Karpas-422 (cell line): ENCODE measurements at regions not wholly inside any gene's neighbourhood (a gene's known extent, or its start where the extent isn't known, plus 50 kb on each side); places are given as distances from the start of the nearest gene placed in this dataset.

Source experiments
- DNase-seq: peaks from one replicate; pipeline ENCODE4 v3.0.0-alpha.2; 2015
- H2AFZ ChIP-seq: fragments of 200-600 bp; sonication (generic); 2 replicates; pipeline ENCODE4 v1.6.1; 2014; ENCODE audit warnings: antibody characterized with exemption, low read length, mixed read lengths
- H3K27ac ChIP-seq: fragments of 200-600 bp; sonication (generic); 2 replicates; pipeline ENCODE4 v1.5.1; 2014; ENCODE audit warnings: mild to moderate bottlenecking, low read length, moderate library complexity
- H3K27me3 ChIP-seq: fragments of 200-600 bp; sonication (generic); 2 replicates; pipeline ENCODE4 v1.6.1; 2014; ENCODE audit warnings: low read length, mixed read lengths
- H3K36me3 ChIP-seq: fragments of 200-600 bp; sonication (generic); 2 replicates; pipeline ENCODE4 v1.6.1; 2014; ENCODE audit warnings: low read length, mixed read lengths; ENCODE audit not compliant: insufficient read depth
- H3K4me1 ChIP-seq: fragments of 200-600 bp; sonication (generic); 2 replicates; pipeline ENCODE4 v1.6.1; 2014; ENCODE audit warnings: mild to moderate bottlenecking, low read length, mixed read lengths
- H3K4me2 ChIP-seq: fragments of 200-600 bp; sonication (generic); 2 replicates; pipeline ENCODE4 v1.6.1; 2014; ENCODE audit warnings: low read length, low read depth, mild to moderate bottlenecking; ENCODE audit not compliant: poor library complexity, severe bottlenecking
- H3K4me3 ChIP-seq: fragments of 200-600 bp; sonication (generic); 2 replicates; pipeline ENCODE4 v1.5.1; 2014; ENCODE audit warnings: mild to moderate bottlenecking, antibody characterized with exemption, low read length, mixed read lengths
- H3K79me2 ChIP-seq: fragments of 200-600 bp; sonication (generic); 2 replicates; pipeline ENCODE4 v1.6.1; 2014; ENCODE audit warnings: mild to moderate bottlenecking, low read length, mixed read lengths
- H3K9ac ChIP-seq: fragments of 200-600 bp; sonication (generic); 2 replicates; pipeline ENCODE4 v1.6.0; 2014; ENCODE audit warnings: low read length
- H3K9me2 ChIP-seq: fragments of 200-600 bp; sonication (generic), shearing (Covaris generic); replicated peaks from 2 replicates; pipeline ENCODE4 v1.6.0; 2014; ENCODE audit warnings: mild to moderate bottlenecking, low read length, moderate library complexity; ENCODE audit not compliant: insufficient read depth
- H3K9me3 ChIP-seq: fragments of 300-700, 200-600 bp; sonication (generic); 2 replicates; pipeline ENCODE4 v1.6.1; 2014; ENCODE audit warnings: low read length, mixed read lengths
- H4K20me1 ChIP-seq: fragments of 200-600 bp; sonication (generic); 2 replicates; pipeline ENCODE4 v1.6.1; 2014; ENCODE audit warnings: mild to moderate bottlenecking, antibody characterized with exemption, low read length, low read depth; ENCODE audit not compliant: insufficient read depth

DNA sequence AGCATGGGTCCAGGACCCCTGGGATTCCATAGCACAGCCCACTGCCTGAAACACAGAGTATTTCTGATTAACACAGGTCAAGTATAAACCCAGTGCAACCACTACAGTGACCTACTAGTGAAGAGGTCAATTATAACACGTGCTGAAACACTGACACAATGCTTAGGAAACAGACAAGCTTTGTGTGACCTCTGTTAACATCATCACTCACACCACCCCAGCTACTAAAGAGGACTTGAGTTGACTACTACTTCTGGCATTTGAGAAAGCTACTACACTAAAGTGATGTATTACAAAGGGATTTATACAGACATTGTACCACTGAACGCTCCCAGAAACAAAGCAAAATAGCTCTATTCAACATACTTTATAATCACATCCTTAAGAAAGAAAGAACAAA, 1935.9 kb upstream of the PCDH20 start:
- H3K36me3 ChIP-seq = no peaks in the 10 kb centered on the region
- H3K27ac ChIP-seq = no peak overlapping the region
- H2AFZ ChIP-seq = no peak overlapping the region; the same call in 1 of the 2 replicates
- H3K4me1 ChIP-seq = no peaks in the 10 kb centered on the region
- H3K27me3 ChIP-seq = no peaks in the 10 kb centered on the region
- no peaks in the 10 kb centered on the region; the same call in 1 of the 2 replicates for H3K9me2 ChIP-seq
- no peak for DNase-seq
- no peak overlapping the region for H3K4me2 ChIP-seq
- H3K4me3 ChIP-seq = no peak overlapping the region
- H3K79me2 ChIP-seq = no peaks in the 10 kb centered on the region
- no peak overlapping the region for H3K9ac ChIP-seq
- no peaks in the 10 kb centered on the region for H4K20me1 ChIP-seq
- peaks cover 8% of the 10 kb centered on the region for H3K9me3 ChIP-seq

DNA sequence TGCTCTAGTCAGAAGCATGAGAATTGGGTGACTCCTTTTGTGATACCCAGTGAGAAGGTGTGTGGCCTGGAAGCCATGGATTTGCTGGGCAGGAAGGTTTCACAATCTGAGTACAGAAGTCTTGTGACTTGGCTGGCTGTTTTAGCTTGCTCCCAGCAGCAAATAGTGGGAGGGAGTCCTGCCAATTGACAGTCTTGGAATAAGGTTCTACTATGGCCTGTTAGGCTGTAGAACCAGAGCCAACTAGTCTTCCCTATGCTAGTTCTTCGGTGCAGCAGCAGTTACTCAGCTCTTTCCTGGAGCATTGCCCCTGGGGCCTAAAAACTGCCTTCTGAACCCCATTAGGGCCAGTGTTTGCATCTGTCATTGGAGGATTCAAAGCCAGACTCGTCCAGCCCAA, 1935.4 kb upstream of the PCDH20 start:
- no peaks in the 10 kb centered on the region for H3K27me3 ChIP-seq

DNA sequence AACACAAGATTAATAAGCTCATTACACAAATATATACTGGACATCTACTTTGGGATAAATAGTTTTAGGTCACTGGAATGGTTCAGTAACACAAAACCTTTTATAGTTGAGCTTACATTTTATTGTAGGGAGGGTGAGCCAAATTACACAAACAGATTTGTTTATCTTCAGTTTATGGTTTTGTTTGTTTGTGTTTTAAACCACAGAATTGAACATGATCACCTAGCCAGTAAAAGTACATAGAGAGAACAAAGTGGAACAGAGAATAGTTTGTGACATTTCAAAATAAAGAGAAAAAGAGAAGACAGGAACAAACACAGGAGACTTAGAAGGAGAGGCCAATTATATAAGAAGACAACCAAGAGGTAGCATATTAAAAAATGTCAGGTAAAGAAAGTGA, 1930.2 kb upstream of the PCDH20 start:
- Histone ChIP-seq H3K4me1 (no peaks in the 10 kb centered on the region), H3K27me3 (no peaks in the 10 kb centered on the region), H3K27ac (no peak overlapping the region), H3K36me3 (no peaks in the 10 kb centered on the region), H3K9me3 (0 out of 2 replicates have a peak, but pooled peaks cover 3% of the 10 kb centered on the region), H3K9me2 (no peaks in the 10 kb centered on the region), H3K4me2 (no peak overlapping the region), H2AFZ (no peak overlapping the region), H4K20me1 (no peaks in the 10 kb centered on the region), H3K79me2 (no peaks in the 10 kb centered on the region), H3K9ac (no peak overlapping the region), H3K4me3 (no peak overlapping the region)
- no peak for DNase-seq

More for the DNA sequence above, 1935.4 kb upstream of the PCDH20 start:
- no peak overlapping the region for H3K4me3 ChIP-seq
- H4K20me1 ChIP-seq = no peaks in the 10 kb centered on the region
- H3K9me3 ChIP-seq = peaks cover 8% of the 10 kb centered on the region
- H3K36me3 ChIP-seq = no peaks in the 10 kb centered on the region
- no peaks in the 10 kb centered on the region; the same call in 1 of the 2 replicates for H3K9me2 ChIP-seq
- no peak overlapping the region for H3K4me2 ChIP-seq
- H3K27ac ChIP-seq = no peak overlapping the region
- H3K79me2 ChIP-seq = no peaks in the 10 kb centered on the region
- no peak for DNase-seq
- H3K4me1 ChIP-seq = no peaks in the 10 kb centered on the region
- peak overlapping the region; percentile 5; the same call in 1 of the 2 replicates for H2AFZ ChIP-seq
- H3K9ac ChIP-seq = no peak overlapping the region

GRCh38 chr13:63344711-63345110, 1929.1 kb upstream of the PCDH20 start:
- Histone ChIP-seq H2AFZ (no peak overlapping the region), H3K4me3 (no peak overlapping the region), H3K4me2 (no peak overlapping the region), H4K20me1 (no peaks in the 10 kb centered on the region), H3K27me3 (no peaks in the 10 kb centered on the region), H3K4me1 (no peaks in the 10 kb centered on the region), H3K9me3 (no peaks in the 10 kb centered on the region), H3K9me2 (no peaks in the 10 kb centered on the region), H3K79me2 (no peaks in the 10 kb centered on the region), H3K9ac (no peak overlapping the region), H3K27ac (no peak overlapping the region), H3K36me3 (no peaks in the 10 kb centered on the region)
- no peak for DNase-seq

GRCh38 chr13:63337921-63338320, 1922.3 kb upstream of the PCDH20 start:
- H3K79me2 ChIP-seq = no peaks in the 10 kb centered on the region
- H3K27me3 ChIP-seq = no peaks in the 10 kb centered on the region
- H3K4me1 ChIP-seq = no peaks in the 10 kb centered on the region
- H3K9me3 ChIP-seq = no peaks in the 10 kb centered on the region
- H3K27ac ChIP-seq = no peak overlapping the region
- H2AFZ ChIP-seq = no peak overlapping the region
- no peak overlapping the region for H3K9ac ChIP-seq
- no peak for DNase-seq
- no peaks in the 10 kb centered on the region for H4K20me1 ChIP-seq
- H3K4me2 ChIP-seq = no peak overlapping the region
- H3K36me3 ChIP-seq = no peaks in the 10 kb centered on the region
- no peaks in the 10 kb centered on the region for H3K9me2 ChIP-seq
- no peak overlapping the region for H3K4me3 ChIP-seq

DNA sequence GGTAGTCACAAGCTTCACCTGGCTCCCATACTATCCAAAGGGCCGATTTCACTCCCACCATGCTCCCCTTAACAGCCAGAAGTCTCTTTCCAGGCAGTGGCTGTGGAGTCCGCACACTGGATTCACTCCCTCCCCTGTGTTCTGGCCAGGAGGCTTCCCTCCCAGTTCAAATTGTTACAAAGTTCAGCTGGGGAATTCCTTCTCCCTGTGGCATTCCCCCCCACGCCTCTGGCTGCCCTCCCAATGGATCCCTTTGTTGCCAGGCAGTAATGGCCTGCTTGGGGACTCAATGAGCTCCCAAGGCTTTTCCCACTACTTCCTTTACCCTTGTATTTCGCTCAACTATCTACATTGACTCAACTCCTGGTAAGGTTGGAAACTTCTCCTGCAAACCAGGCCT, 1921.4 kb upstream of the PCDH20 start:
- H3K36me3 ChIP-seq = no peaks in the 10 kb centered on the region
- H3K4me3 ChIP-seq = no peak overlapping the region
- no peak overlapping the region for H3K4me2 ChIP-seq
- H3K9me3 ChIP-seq = no peaks in the 10 kb centered on the region
- no peak overlapping the region for H3K9ac ChIP-seq
- no peaks in the 10 kb centered on the region for H3K27me3 ChIP-seq
- H3K79me2 ChIP-seq = no peaks in the 10 kb centered on the region
- DNase-seq = no peak
- no peak overlapping the region for H3K27ac ChIP-seq
- 0 out of 2 replicates have a peak overlapping the region, but pooled peaks have one; percentile 24 for H2AFZ ChIP-seq
- H3K4me1 ChIP-seq = no peaks in the 10 kb centered on the region
- no peaks in the 10 kb centered on the region for H4K20me1 ChIP-seq
- H3K9me2 ChIP-seq = no peaks in the 10 kb centered on the region

DNA sequence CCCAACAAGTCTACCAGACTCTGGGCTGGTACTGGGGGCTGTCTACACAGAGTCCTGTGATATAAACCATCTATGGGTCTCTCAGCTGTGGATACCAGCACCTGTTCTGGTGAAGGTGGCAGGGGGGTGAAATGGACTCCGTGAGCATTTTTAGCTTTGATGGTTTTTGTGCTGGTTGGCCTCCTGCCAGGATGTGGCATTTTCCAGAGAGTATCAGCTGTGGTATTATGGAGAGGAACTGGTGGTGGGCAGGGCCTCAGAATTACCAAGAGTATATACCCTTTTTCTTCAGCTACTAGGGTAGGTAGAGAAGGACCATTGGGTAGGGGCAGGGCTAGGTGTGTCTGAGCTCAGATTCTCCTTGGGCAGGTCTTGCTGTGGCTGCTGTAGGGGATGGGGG, 1920.9 kb upstream of the PCDH20 start:
- H3K9me3 ChIP-seq = no peaks in the 10 kb centered on the region
- DNase-seq = no peak
- no peaks in the 10 kb centered on the region for H4K20me1 ChIP-seq
- no peak overlapping the region for H3K4me3 ChIP-seq
- H3K79me2 ChIP-seq = no peaks in the 10 kb centered on the region
- H3K27me3 ChIP-seq = no peaks in the 10 kb centered on the region
- H2AFZ ChIP-seq = no peak overlapping the region
- H3K27ac ChIP-seq = no peak overlapping the region
- H3K9me2 ChIP-seq = no peaks in the 10 kb centered on the region
- H3K9ac ChIP-seq = no peak overlapping the region
- H3K4me1 ChIP-seq = no peaks in the 10 kb centered on the region
- H3K36me3 ChIP-seq = no peaks in the 10 kb centered on the region
- H3K4me2 ChIP-seq = no peak overlapping the region

- Histone ChIP-seq H3K4me2 (no peak overlapping the region), H3K4me3 (no peak overlapping the region), H3K9ac (no peak overlapping the region), H3K4me1 (no peaks in the 10 kb centered on the region), H3K9me3 (no peaks in the 10 kb centered on the region), H3K27me3 (no peaks in the 10 kb centered on the region), H2AFZ (no peak overlapping the region), H3K9me2 (no peaks in the 10 kb centered on the region), H3K27ac (no peak overlapping the region), H3K79me2 (no peaks in the 10 kb centered on the region), H4K20me1 (no peaks in the 10 kb centered on the region), H3K36me3 (no peaks in the 10 kb centered on the region)
- no peak for DNase-seq
These were observed 1911.9 kb upstream of the PCDH20 start for GRCh38 chr13:63327584-63327983.

DNA sequence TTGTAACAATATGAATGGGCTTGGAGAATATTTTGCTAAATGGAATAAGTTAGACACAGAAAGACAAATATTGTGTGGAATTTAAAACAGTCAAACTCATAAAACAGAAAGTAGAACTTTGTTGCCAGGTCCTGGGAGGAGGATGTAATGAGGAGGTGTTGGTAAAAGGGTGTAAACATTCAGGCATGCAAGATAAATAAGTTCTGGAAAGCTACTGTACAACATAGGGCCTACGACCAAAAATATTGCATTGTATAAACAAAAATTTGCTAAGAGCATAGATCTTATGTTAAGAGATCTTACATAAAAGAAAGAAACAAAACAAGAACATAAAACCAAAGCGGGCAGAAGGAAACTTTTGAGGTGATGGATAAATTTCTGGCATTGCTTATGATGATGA, 1907.8 kb upstream of the PCDH20 start:
- Histone ChIP-seq H2AFZ (peak overlapping the region; percentile 79; the same call in 1 of the 2 replicates), H3K9me2 (no peaks in the 10 kb centered on the region), H3K36me3 (no peaks in the 10 kb centered on the region), H3K4me3 (no peak overlapping the region), H3K79me2 (no peaks in the 10 kb centered on the region), H4K20me1 (no peaks in the 10 kb centered on the region), H3K9ac (no peak overlapping the region), H3K27ac (no peak overlapping the region), H3K4me2 (no peak overlapping the region), H3K9me3 (no peaks in the 10 kb centered on the region), H3K27me3 (no peaks in the 10 kb centered on the region), H3K4me1 (no peaks in the 10 kb centered on the region)
- DNase-seq = no peak
